ENCODE measurements at regions not wholly inside any gene's neighbourhood (a gene's known extent, or its start where the extent isn't known, plus 50 kb on each side); places are given as distances from the start of the nearest gene placed in this dataset.

DNA sequence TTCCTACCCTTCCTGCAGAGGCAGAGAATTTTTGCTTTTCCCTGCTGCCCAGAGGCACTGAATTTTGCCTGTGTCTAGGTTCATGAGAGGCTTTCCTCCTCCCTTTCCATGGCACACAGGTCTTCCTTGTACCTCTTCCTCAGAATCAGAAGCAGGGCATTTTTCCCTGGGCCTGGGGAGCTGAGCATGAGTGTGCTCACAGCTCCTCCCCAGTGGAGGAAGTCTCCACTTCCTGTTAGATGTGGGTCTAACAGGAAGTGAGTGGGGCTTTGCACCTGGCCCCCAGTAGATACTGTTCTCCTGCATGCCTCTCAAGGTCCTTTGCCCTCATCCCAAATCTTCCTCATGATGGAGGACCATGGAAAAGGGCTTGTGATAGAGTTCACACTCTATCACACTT is 297.2 kb upstream of the FIGN start:
- Histone ChIP-seq H3K36me3 (replicated peaks in 1 of 2; ENCODE audit: control insufficient read depth in 1 of 2, insufficient read depth in 2 of 2, low read length in 1 of 2) (no peaks in the 10 kb centered on the region), H3K4me1 (ENCODE audit: control insufficient read depth in 1 of 2, insufficient read depth in 2 of 2, low read depth in 1 of 2, low read length in 1 of 2) (no peaks in the 10 kb centered on the region; a peak in 1 of 4 replicates), H4K20me1 (ENCODE audit: insufficient read depth) (no peaks in the 10 kb centered on the region), H3K4me3 (ENCODE audit: low read depth in 2 of 2, low read length in 1 of 2) (no peak overlapping the region), H3K79me2 (ENCODE audit: insufficient read depth) (no peaks in the 10 kb centered on the region), H3K27me3 (ENCODE audit: insufficient read depth) (no peaks in the 10 kb centered on the region), H3F3A (replicated peaks; ENCODE audit: insufficient read depth) (no peaks in the 10 kb centered on the region), H3K9me2 (no peaks in the 10 kb centered on the region), H3K9ac (no peak overlapping the region), H2AFZ (ENCODE audit: low read depth) (no peak overlapping the region), H3K4me2 (no peak overlapping the region), H3K27ac (ENCODE audit: low read depth in 2 of 2, low read length in 1 of 2) (no peak overlapping the region), H3K9me3 (no peaks in the 10 kb centered on the region)
- DNase-seq: no peak
- TF ChIP-seq USF1 (IDR thresholded peaks at IDR 0.05; ENCODE audit: borderline replicate concordance, low read depth): no peak
- no peak for TF ChIP-seq FOSL2 (IDR thresholded peaks at IDR 0.05; ENCODE audit: borderline replicate concordance, low read depth)
- ChIA-PET CTCF (no interaction called here), POLR2A (no interaction called here)

- Histone ChIP-seq H3K4me1 (ENCODE audit: control insufficient read depth in 1 of 2, insufficient read depth in 2 of 2, low read depth in 1 of 2, low read length in 1 of 2) (no peaks in the 10 kb centered on the region; a peak in 1 of 4 replicates), H3K4me3 (ENCODE audit: low read depth in 2 of 2, low read length in 1 of 2) (no peak overlapping the region), H2AFZ (ENCODE audit: low read depth) (no peak overlapping the region), H3K27ac (ENCODE audit: low read depth in 2 of 2, low read length in 1 of 2) (no peak overlapping the region), H3K9ac (no peak overlapping the region), H3K36me3 (replicated peaks in 1 of 2; ENCODE audit: control insufficient read depth in 1 of 2, insufficient read depth in 2 of 2, low read length in 1 of 2) (no peaks in the 10 kb centered on the region), H3K79me2 (ENCODE audit: insufficient read depth) (no peaks in the 10 kb centered on the region), H3K9me2 (no peaks in the 10 kb centered on the region), H3F3A (replicated peaks; ENCODE audit: insufficient read depth) (no peaks in the 10 kb centered on the region), H3K27me3 (ENCODE audit: insufficient read depth) (no peaks in the 10 kb centered on the region), H3K9me3 (no peaks in the 10 kb centered on the region), H3K4me2 (no peak overlapping the region), H4K20me1 (ENCODE audit: insufficient read depth) (no peaks in the 10 kb centered on the region)
- POLR2A ChIA-PET: no interaction called here
- TF ChIP-seq POLR2AphosphoS5 (IDR thresholded peaks at IDR 0.05; ENCODE audit: low read depth, low read length) (no peak), MAX (IDR thresholded peaks at IDR 0.05; ENCODE audit: low read depth) (no peak), GATA2 (CRISPR knock-in tag; IDR thresholded peaks at IDR 0.05) (no peak), FOXM1 (IDR thresholded peaks at IDR 0.05; ENCODE audit: low read depth) (no peak), EP300 (IDR thresholded peaks at IDR 0.05; ENCODE audit: borderline replicate concordance in 1 of 2, low read depth in 1 of 2, low read length in 1 of 2) (no peak), YY1 (IDR thresholded peaks at IDR 0.05; ENCODE audit: low read depth) (no peak), USF1 (IDR thresholded peaks at IDR 0.05; ENCODE audit: borderline replicate concordance, low read depth) (no peak), SIN3A (IDR thresholded peaks at IDR 0.05; ENCODE audit: borderline replicate concordance, low read depth, low read length) (no peak), TAF1 (IDR thresholded peaks at IDR 0.05; ENCODE audit: borderline replicate concordance, low read depth, low read length) (no peak), TCF12 (IDR thresholded peaks at IDR 0.05) (no peak), MEF2A (IDR thresholded peaks at IDR 0.05; ENCODE audit: borderline replicate concordance, low read depth) (no peak), RFX5 (IDR thresholded peaks at IDR 0.05; ENCODE audit: low read length) (no peak), MXI1 (IDR thresholded peaks at IDR 0.05; ENCODE audit: low read depth, low read length) (no peak), FOXJ3 (CRISPR knock-in tag; IDR thresholded peaks at IDR 0.05) (no peak), RXRA (IDR thresholded peaks at IDR 0.05; ENCODE audit: borderline replicate concordance, low read depth) (no peak), JUND (IDR thresholded peaks at IDR 0.05) (no peak)
- TF ChIP-seq, protein P1, sequence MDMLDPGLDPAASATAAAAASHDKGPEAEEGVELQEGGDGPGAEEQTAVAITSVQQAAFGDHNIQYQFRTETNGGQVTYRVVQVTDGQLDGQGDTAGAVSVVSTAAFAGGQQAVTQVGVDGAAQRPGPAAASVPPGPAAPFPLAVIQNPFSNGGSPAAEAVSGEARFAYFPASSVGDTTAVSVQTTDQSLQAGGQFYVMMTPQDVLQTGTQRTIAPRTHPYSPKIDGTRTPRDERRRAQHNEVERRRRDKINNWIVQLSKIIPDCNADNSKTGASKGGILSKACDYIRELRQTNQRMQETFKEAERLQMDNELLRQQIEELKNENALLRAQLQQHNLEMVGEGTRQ (IDR thresholded peaks at IDR 0.05; ENCODE audit: borderline replicate concordance, low read depth, low read length): no peak
- no peak for DNase-seq
- CTCF ChIA-PET: no interaction called here
- WGBS (ENCODE audit: low lambda C conversion rate): 77% methylated on average over 2 of the region's 2 CpGs
Observed at GRCh38 chr2:164030623-164031022, 294.8 kb upstream of the FIGN start.

Measured in SK-N-SH (cell line).